ENCODE measurements at regions not wholly inside any gene's neighbourhood (a gene's known extent, or its start where the extent isn't known, plus 50 kb on each side); places are given as distances from the start of the nearest gene placed in this dataset.

DNA sequence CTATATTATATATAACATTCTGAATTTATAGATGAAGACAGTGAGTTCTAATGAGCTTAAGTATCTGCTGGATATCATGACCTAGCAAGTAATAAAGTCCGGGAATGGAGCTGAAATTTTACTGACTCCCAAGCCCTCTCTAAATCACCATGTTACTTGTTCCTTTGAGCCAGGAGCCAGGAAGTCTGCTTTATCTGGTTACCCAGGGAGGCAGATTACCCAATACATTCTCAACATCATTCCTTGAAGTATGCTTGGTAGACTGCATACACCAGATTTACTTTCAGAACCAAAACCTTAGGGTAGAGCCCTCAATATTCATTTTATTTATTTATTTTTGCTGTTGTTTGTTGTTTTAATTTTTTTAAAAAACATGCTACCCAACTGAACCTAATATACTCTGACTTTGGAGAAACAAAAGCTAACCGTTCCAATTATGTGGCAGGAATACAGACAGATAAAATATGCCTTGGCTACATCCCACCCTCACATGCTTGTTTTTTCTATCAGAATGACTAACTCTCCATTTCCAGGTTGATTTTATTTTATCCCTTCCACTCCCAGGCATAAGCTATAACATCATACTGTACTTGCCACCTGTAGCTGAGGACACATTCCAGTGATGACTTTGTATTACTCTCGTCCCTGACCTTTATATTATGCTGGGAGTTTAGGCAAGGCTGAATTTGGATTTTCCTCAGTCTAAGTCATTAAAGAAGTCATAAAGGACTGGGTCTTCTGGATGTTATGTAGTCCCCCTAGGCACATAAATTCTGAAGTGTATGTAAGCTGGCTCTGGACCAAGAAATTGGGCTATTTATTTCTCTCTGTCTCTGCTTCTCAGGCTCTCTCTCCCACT, 82.0 kb downstream of the YIPF5 start:
- TF ChIP-seq POLR2AphosphoS5 (IDR thresholded peaks at IDR 0.05) = no peak
- TF ChIP-seq EZH2 (IDR thresholded peaks at IDR 0.05; ENCODE audit: borderline replicate concordance, insufficient read depth, low read length, poor library complexity, severe bottlenecking) = no peak
- TF ChIP-seq REST (IDR thresholded peaks at IDR 0.05; ENCODE audit: borderline replicate concordance) = no peak
- no peak for TF ChIP-seq TAF1 (IDR thresholded peaks at IDR 0.05; ENCODE audit: low read depth)
- no peak for TF ChIP-seq EP300 (conservative IDR thresholded peaks at IDR 0.05; ENCODE audit: poor library complexity, severe bottlenecking)
- TF ChIP-seq SMC3 (conservative IDR thresholded peaks at IDR 0.05; ENCODE audit: poor library complexity) = no peak
- no peak overlapping the region for H3K4me3 ChIP-seq (ENCODE audit: low read length)
- no peaks in the 10 kb centered on the region for H3K79me2 ChIP-seq (replicated peaks; ENCODE audit: insufficient read depth, low read length)
- H3K9me2 ChIP-seq (ENCODE audit: insufficient read depth, low read length) = no peaks in the 10 kb centered on the region
- H3K9me3 ChIP-seq (ENCODE audit: low read length) = no peaks in the 10 kb centered on the region
- no peaks in the 10 kb centered on the region for H3F3A ChIP-seq (ENCODE audit: insufficient read depth, low read length, poor library complexity, severe bottlenecking)
- H2AFZ ChIP-seq (ENCODE audit: low read depth, low read length) = no peak overlapping the region
- H3K9ac ChIP-seq (ENCODE audit: low read length) = no peak overlapping the region
- H3K36me3 ChIP-seq (ENCODE audit: insufficient read depth, low read length) = no peaks in the 10 kb centered on the region
- no peak overlapping the region for H3K27ac ChIP-seq (ENCODE audit: low read length)
- no peak overlapping the region for H3K4me2 ChIP-seq (ENCODE audit: low read length)
- H3K27me3 ChIP-seq (ENCODE audit: insufficient read depth, low read depth, low read length) = no peaks in the 10 kb centered on the region
- no peaks in the 10 kb centered on the region for H4K20me1 ChIP-seq (ENCODE audit: insufficient read depth)

GRCh38 chr5:144089401-144090021, 80.9 kb downstream of the YIPF5 start:
- Histone ChIP-seq H3K27me3 (ENCODE audit: insufficient read depth, low read depth, low read length) (no peaks in the 10 kb centered on the region), H3K9me3 (ENCODE audit: low read length) (no peaks in the 10 kb centered on the region), H3K4me2 (ENCODE audit: low read length) (no peak overlapping the region), H2AFZ (ENCODE audit: low read depth, low read length) (no peak overlapping the region), H3K9me2 (ENCODE audit: insufficient read depth, low read length) (no peaks in the 10 kb centered on the region), H3K27ac (ENCODE audit: low read length) (no peak overlapping the region), H3K79me2 (replicated peaks; ENCODE audit: insufficient read depth, low read length) (no peaks in the 10 kb centered on the region), H3F3A (ENCODE audit: insufficient read depth, low read length, poor library complexity, severe bottlenecking) (no peaks in the 10 kb centered on the region), H3K4me3 (ENCODE audit: low read length) (no peak overlapping the region), H4K20me1 (ENCODE audit: insufficient read depth) (no peaks in the 10 kb centered on the region), H3K9ac (ENCODE audit: low read length) (no peak overlapping the region), H3K36me3 (ENCODE audit: insufficient read depth, low read length) (no peaks in the 10 kb centered on the region)
- no peak for TF ChIP-seq EZH2 (IDR thresholded peaks at IDR 0.05; ENCODE audit: borderline replicate concordance, insufficient read depth, low read length, poor library complexity, severe bottlenecking)
- no peak for TF ChIP-seq RAD21 (conservative IDR thresholded peaks at IDR 0.05)
- TF ChIP-seq TAF1 (IDR thresholded peaks at IDR 0.05; ENCODE audit: low read depth) = no peak
- TF ChIP-seq, protein P1, sequence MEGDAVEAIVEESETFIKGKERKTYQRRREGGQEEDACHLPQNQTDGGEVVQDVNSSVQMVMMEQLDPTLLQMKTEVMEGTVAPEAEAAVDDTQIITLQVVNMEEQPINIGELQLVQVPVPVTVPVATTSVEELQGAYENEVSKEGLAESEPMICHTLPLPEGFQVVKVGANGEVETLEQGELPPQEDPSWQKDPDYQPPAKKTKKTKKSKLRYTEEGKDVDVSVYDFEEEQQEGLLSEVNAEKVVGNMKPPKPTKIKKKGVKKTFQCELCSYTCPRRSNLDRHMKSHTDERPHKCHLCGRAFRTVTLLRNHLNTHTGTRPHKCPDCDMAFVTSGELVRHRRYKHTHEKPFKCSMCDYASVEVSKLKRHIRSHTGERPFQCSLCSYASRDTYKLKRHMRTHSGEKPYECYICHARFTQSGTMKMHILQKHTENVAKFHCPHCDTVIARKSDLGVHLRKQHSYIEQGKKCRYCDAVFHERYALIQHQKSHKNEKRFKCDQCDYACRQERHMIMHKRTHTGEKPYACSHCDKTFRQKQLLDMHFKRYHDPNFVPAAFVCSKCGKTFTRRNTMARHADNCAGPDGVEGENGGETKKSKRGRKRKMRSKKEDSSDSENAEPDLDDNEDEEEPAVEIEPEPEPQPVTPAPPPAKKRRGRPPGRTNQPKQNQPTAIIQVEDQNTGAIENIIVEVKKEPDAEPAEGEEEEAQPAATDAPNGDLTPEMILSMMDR (IDR thresholded peaks at IDR 0.05; ENCODE audit: poor library complexity, severe bottlenecking) = no peak
- TF ChIP-seq REST (IDR thresholded peaks at IDR 0.05; ENCODE audit: borderline replicate concordance) = no peak
- TF ChIP-seq MXI1 (conservative IDR thresholded peaks at IDR 0.05; ENCODE audit: poor library complexity, severe bottlenecking) = no peak
- TF ChIP-seq SMC3 (conservative IDR thresholded peaks at IDR 0.05; ENCODE audit: poor library complexity) = no peak
- TF ChIP-seq POLR2AphosphoS5 (IDR thresholded peaks at IDR 0.05) = no peak

Measured in neural cell (in vitro differentiated cells).